H9 (cell line): ENCODE measurements at regions not wholly inside any gene's neighbourhood (a gene's known extent, or its start where the extent isn't known, plus 50 kb on each side); places are given as distances from the start of the nearest gene placed in this dataset.

Source experiments
- DNase-seq: peaks from one replicate; pipeline ENCODE4 v3.0.0-alpha.2; 2017
- H2AFZ ChIP-seq: one replicate; pipeline ENCODE4 v1.6.1; 2013; ENCODE audit warnings: mild to moderate bottlenecking, low read length, control low read depth, moderate library complexity
- H2AK5ac ChIP-seq: 2 replicates; pipeline ENCODE4 v1.6.1; 2013; ENCODE audit warnings: low read length, control low read depth, mixed read lengths; ENCODE audit not compliant: insufficient read length
- H2BK120ac ChIP-seq: one replicate; pipeline ENCODE4 v1.6.1; 2013; ENCODE audit warnings: low read depth, mild to moderate bottlenecking, low read length, control low read depth, inconsistent platforms; ENCODE audit not compliant: poor library complexity, severe bottlenecking
- H2BK12ac ChIP-seq: 2 replicates; pipeline ENCODE4 v1.6.1; 2013; ENCODE audit warnings: low read length, control low read depth, mixed read lengths, low read depth; ENCODE audit not compliant: insufficient read length
- H2BK15ac ChIP-seq: 2 replicates; pipeline ENCODE4 v1.6.1; 2013; ENCODE audit warnings: low read depth, low read length, control low read depth
- H2BK20ac ChIP-seq: one replicate; pipeline ENCODE4 v1.6.1; 2013; ENCODE audit warnings: low read depth, mild to moderate bottlenecking, low read length, control low read depth, inconsistent platforms; ENCODE audit not compliant: poor library complexity, severe bottlenecking
- H2BK5ac ChIP-seq: 2 replicates; pipeline ENCODE4 v1.6.1; 2013; ENCODE audit warnings: low read length, control low read depth, mixed read lengths; ENCODE audit not compliant: insufficient read length
- H3K14ac ChIP-seq: 2 replicates; pipeline ENCODE4 v1.6.1; 2013; ENCODE audit warnings: low read length, control low read depth; ENCODE audit not compliant: insufficient read depth
- H3K18ac ChIP-seq: 2 replicates; pipeline ENCODE4 v1.6.1; 2013; ENCODE audit warnings: low read depth, mild to moderate bottlenecking, mixed read lengths, low read length, control low read depth; ENCODE audit not compliant: insufficient read length
- H3K23ac ChIP-seq: 2 replicates; pipeline ENCODE4 v1.6.1; 2013; ENCODE audit warnings: low read length, control low read depth, mixed read lengths, low read depth; ENCODE audit not compliant: insufficient read length
- H3K23me2 ChIP-seq: 2 replicates; pipeline ENCODE4 v1.6.1; 2013; ENCODE audit warnings: low read depth, mild to moderate bottlenecking, mixed read lengths, low read length, control low read depth; ENCODE audit not compliant: insufficient read length, poor library complexity, severe bottlenecking
- H3K27ac ChIP-seq: 2 replicates; pipeline ENCODE4 v1.5.1; 2013; ENCODE audit warnings: low read length, control low read depth, mixed read lengths, low read depth; ENCODE audit not compliant: insufficient read length
- H3K27me3 ChIP-seq: 2 replicates; pipeline ENCODE4 v1.6.1; 2013; ENCODE audit warnings: low read length, control low read depth, inconsistent platforms; ENCODE audit not compliant: insufficient read depth
- H3K4ac ChIP-seq: 2 replicates; pipeline ENCODE4 v1.6.1; 2013; ENCODE audit warnings: low read depth, mild to moderate bottlenecking, control low read depth, inconsistent platforms, low read length, moderate library complexity
- H3K4me1 ChIP-seq: 2 replicates; pipeline ENCODE4 v1.6.1; 2013; ENCODE audit warnings: low read length, control low read depth, inconsistent platforms; ENCODE audit not compliant: insufficient read depth
- H3K4me2 ChIP-seq: 2 replicates; pipeline ENCODE4 v1.6.1; 2013; ENCODE audit warnings: low read length, control low read depth, mixed read lengths; ENCODE audit not compliant: insufficient read length, insufficient read depth
- H3K56ac ChIP-seq: 2 replicates; pipeline ENCODE4 v1.6.1; 2013; ENCODE audit warnings: low read depth, mild to moderate bottlenecking, mixed read lengths, low read length, control low read depth; ENCODE audit not compliant: insufficient read length
- H3K79me1 ChIP-seq: 2 replicates; pipeline ENCODE4 v1.6.1; 2013; ENCODE audit warnings: low read depth, mild to moderate bottlenecking, moderate library complexity, low read length, control low read depth, inconsistent platforms; ENCODE audit not compliant: insufficient read depth, poor library complexity, severe bottlenecking
- H3K79me2 ChIP-seq: 2 replicates; pipeline ENCODE4 v1.6.1; 2013; ENCODE audit warnings: low read length, control low read depth, inconsistent platforms; ENCODE audit not compliant: insufficient read depth
- H3K9ac ChIP-seq: 2 replicates; pipeline ENCODE4 v1.6.1; 2013; ENCODE audit warnings: low read length, control low read depth, mixed read lengths; ENCODE audit not compliant: insufficient read length; ENCODE audit errors: extremely low read depth
- H3K9me3 ChIP-seq: one replicate; pipeline ENCODE4 v1.6.1; 2013; ENCODE audit warnings: low read depth, low read length, inconsistent platforms; ENCODE audit not compliant: control insufficient read depth
- H3T11ph ChIP-seq: one replicate; pipeline ENCODE4 v1.6.1; 2013; ENCODE audit warnings: mild to moderate bottlenecking, low read length, control low read depth, inconsistent platforms
- H4K20me1 ChIP-seq: one replicate; pipeline ENCODE4 v1.6.1; 2013; ENCODE audit not compliant: control insufficient read depth, insufficient read length, insufficient read depth
- H4K5ac ChIP-seq: 2 replicates; pipeline ENCODE4 v1.6.1; 2013; ENCODE audit warnings: low read depth, mild to moderate bottlenecking, mixed read lengths, low read length, control low read depth; ENCODE audit not compliant: insufficient read length
- H4K8ac ChIP-seq: replicated peaks from 2 replicates; pipeline ENCODE4 v1.6.1; 2013; ENCODE audit warnings: low read length, control low read depth, mixed read lengths, low read depth; ENCODE audit not compliant: insufficient read length
- H4K91ac ChIP-seq: 2 replicates; pipeline ENCODE4 v1.6.1; 2013; ENCODE audit warnings: low read depth, mild to moderate bottlenecking, moderate library complexity, mixed read lengths, low read length, control low read depth; ENCODE audit not compliant: insufficient read length
- H3K27ac Mint-ChIP-seq, 3 experiments: 2 replicates in 2 of 3; 3 replicates in 1 of 3; pipeline ENCODE4 v1.8.0; 2020 to 2021; ENCODE audit warnings: mixed read lengths in 3 of 3, mild to moderate bottlenecking in 1 of 3, moderate library complexity in 1 of 3
- H3K27me3 Mint-ChIP-seq: 2 replicates; pipeline ENCODE4 v1.8.0; 2021; ENCODE audit warnings: low read depth, mild to moderate bottlenecking, moderate library complexity, mixed read lengths
- H3K36me3 Mint-ChIP-seq, 3 experiments: 2 replicates in 2 of 3; 3 replicates in 1 of 3; pipeline ENCODE4 v1.8.0; 2020 to 2021; ENCODE audit warnings: low read depth in 3 of 3, mixed read lengths in 3 of 3; ENCODE audit not compliant: insufficient read depth in 1 of 3
- H3K4me1 Mint-ChIP-seq, 2 experiments: 2 replicates each; pipeline ENCODE4 v1.8.0; 2020; ENCODE audit warnings: mixed read lengths in 2 of 2
- H3K4me3 Mint-ChIP-seq, 2 experiments: 2 replicates in 1 of 2; 3 replicates in 1 of 2; pipeline ENCODE4 v1.8.0; 2020 to 2021; ENCODE audit warnings: mild to moderate bottlenecking in 2 of 2, mixed read lengths in 2 of 2, moderate library complexity in 1 of 2
- H3K9me3 Mint-ChIP-seq, 2 experiments: 2 replicates in 1 of 2; 3 replicates in 1 of 2; pipeline ENCODE4 v1.8.0; 2020; ENCODE audit warnings: mild to moderate bottlenecking in 2 of 2, mixed read lengths in 2 of 2, moderate library complexity in 1 of 2
- CTCF ChIP-seq: fragments of 200-600 bp; sonication (generic); conservative IDR thresholded peaks from 3 replicates; pipeline ENCODE4 v1.8.0; 2021; ENCODE audit warnings: antibody characterized with exemption, mild to moderate bottlenecking
- WGBS: extraction: QIAGEN DNeasy Blood & Tissue Kit; methylation state at CpG from one replicate; pipeline ENCODE4 v1.1.7; 2013; ENCODE audit warnings: missing lambda C conversion rate, low lambda C conversion rate, mixed read lengths; ENCODE audit not compliant: insufficient read length; ENCODE audit errors: extremely low coverage; 5-methylcytosine and 5-hydroxymethylcytosine counted together

- WGBS: no CpG with 5 or more reads among the region's 3 CpGs
- H2BK12ac ChIP-seq: no peak overlapping the region
- no peak for DNase-seq
- H2AK5ac ChIP-seq: no peak overlapping the region
- H4K20me1 ChIP-seq: no peaks in the 10 kb centered on the region
- H3T11ph ChIP-seq: no peak overlapping the region
- no peak overlapping the region for H3K23ac ChIP-seq
- 0 out of 2 replicates have a peak, but pooled peaks cover 3% of the 10 kb centered on the region for H3K4me1 ChIP-seq
- no peak overlapping the region for H2BK20ac ChIP-seq
- H3K18ac ChIP-seq: no peak overlapping the region
- H3K56ac ChIP-seq: no peak overlapping the region
- H3K27ac ChIP-seq: no peak overlapping the region
- no peak for TF ChIP-seq CTCF
- H3K4ac ChIP-seq: no peak overlapping the region
- no peaks in the 10 kb centered on the region for H3K23me2 ChIP-seq
- no peaks in the 10 kb centered on the region for H3K9me3 ChIP-seq
- no peak overlapping the region for H2BK15ac ChIP-seq
- H3K79me1 ChIP-seq: no peaks in the 10 kb centered on the region
- H2BK5ac ChIP-seq: no peak overlapping the region
- H3K4me3 Mint-ChIP-seq: no peak overlapping the region
- H4K5ac ChIP-seq: no peak overlapping the region
- peaks cover 12 to 15% of the 10 kb centered on the region in 2 experiments for H3K4me1 Mint-ChIP-seq
- H3K79me2 ChIP-seq: no peaks in the 10 kb centered on the region
- H3K36me3 Mint-ChIP-seq: peaks cover 3 to 5% (median 4%) of the 10 kb centered on the region in 3 experiments; a peak in 2 of 7 replicates
- no peak overlapping the region for H2AFZ ChIP-seq
- no peak overlapping the region for H3K9ac ChIP-seq
- peaks cover 4 to 8% of the 10 kb centered on the region in 2 experiments; a peak in 4 of 5 replicates for H3K9me3 Mint-ChIP-seq
- H3K27me3 ChIP-seq: no peaks in the 10 kb centered on the region
- H4K91ac ChIP-seq: no peak overlapping the region
- H3K27ac Mint-ChIP-seq: 0 out of 7 replicates have a peak overlapping the region, but pooled peaks of 1 of the 3 experiments have one; percentile 63
- no peaks in the 10 kb centered on the region for H3K27me3 Mint-ChIP-seq
- H3K4me2 ChIP-seq: no peak overlapping the region
- H2BK120ac ChIP-seq: no peak overlapping the region
- H3K14ac ChIP-seq: no peak overlapping the region
- H4K8ac ChIP-seq: no peak overlapping the region
Measured at GRCh38 chr12:68422159-68422558, 90.0 kb upstream of the MDM1 start.
